H1 (cell line): ENCODE measurements at regions not wholly inside any gene's neighbourhood (a gene's known extent, or its start where the extent isn't known, plus 50 kb on each side); places are given as distances from the start of the nearest gene placed in this dataset.

Experiments used
- CTCF ChIA-PET: fragments of 300-600 bp; sonication (Branson Sonifier 250); formaldehyde crosslinking; loops from one replicate; lab custom pipeline; 2021; ENCODE audit not compliant: partially characterized antibody; lab: Charles Lee
- POLR2A ChIA-PET: fragments of 300-600 bp; sonication (Branson Sonifier 250); formaldehyde crosslinking; loops from one replicate; lab custom pipeline; 2021; ENCODE audit warnings: inconsistent platforms; ENCODE audit not compliant: partially characterized antibody; lab: Charles Lee
- DNase-seq, 2 experiments: peaks; one replicate each; pipeline versions ENCODE4 v3.0.0 to v3.0.0-alpha.2; 2010 to 2022; ENCODE audit warnings: low spot score in 2 of 2, low read depth in 1 of 2, mixed read lengths in 1 of 2
- FAIRE-seq: peaks from 2 replicates; lab custom pipeline; 2011; peaks lifted over from hg19 to GRCh38; lab: Jason Lieb, UNC
- H2AFZ ChIP-seq: 2 replicates; pipeline ENCODE4 v1.8.1; 2012; ENCODE audit warnings: low read length, inconsistent platforms
- H2AK5ac ChIP-seq: 2 replicates; pipeline ENCODE4 v1.6.1; 2013; ENCODE audit warnings: low read depth, low read length
- H2BK120ac ChIP-seq: replicated peaks from 2 replicates; pipeline ENCODE3; 2013; ENCODE audit warnings: low read depth, low read length, inconsistent platforms
- H2BK12ac ChIP-seq: 2 replicates; pipeline ENCODE4 v1.6.1; 2013; ENCODE audit warnings: low read depth, low read length
- H2BK15ac ChIP-seq: 2 replicates; pipeline ENCODE4 v1.6.1; 2013; ENCODE audit warnings: low read length
- H2BK20ac ChIP-seq: 2 replicates; pipeline ENCODE4 v1.6.1; 2013; ENCODE audit warnings: low read length
- H2BK5ac ChIP-seq: 2 replicates; pipeline ENCODE4 v1.6.1; 2013; ENCODE audit warnings: low read depth, low read length
- H3K14ac ChIP-seq: 2 replicates; pipeline ENCODE4 v1.6.1; 2013; ENCODE audit warnings: inconsistent platforms; ENCODE audit not compliant: insufficient read length
- H3K18ac ChIP-seq: 2 replicates; pipeline ENCODE4 v1.6.1; 2013; ENCODE audit warnings: low read length; ENCODE audit errors: extremely low read depth
- H3K23ac ChIP-seq: 2 replicates; pipeline ENCODE4 v1.6.1; 2013; ENCODE audit warnings: inconsistent platforms; ENCODE audit not compliant: insufficient read length
- H3K23me2 ChIP-seq: 2 replicates; pipeline ENCODE4 v1.6.1; 2013; ENCODE audit warnings: low read depth, low read length
- H3K27ac ChIP-seq: 2 replicates; pipeline ENCODE4 v1.6.1; 2011; ENCODE audit warnings: low read depth, low read length, inconsistent platforms
- H3K27me3 ChIP-seq, 4 experiments: replicated peaks in 1 of 4; 1 replicate in 1 of 4; 2 replicates in 3 of 4; pipeline versions ENCODE4 v1.6.1 to v1.8.1; 2011 to 2013; ENCODE audit warnings: low read length in 3 of 4, mild to moderate bottlenecking in 3 of 4, inconsistent platforms in 2 of 4, mixed read lengths in 2 of 4, moderate library complexity in 1 of 4; ENCODE audit not compliant: control insufficient read depth in 3 of 4, insufficient read depth in 3 of 4; ENCODE audit errors: extremely low read depth in 1 of 4
- H3K36me3 ChIP-seq, 4 experiments: 2 replicates each; pipeline versions ENCODE4 v1.6.1 to v1.8.1; 2011 to 2013; ENCODE audit warnings: mild to moderate bottlenecking in 4 of 4, low read length in 3 of 4, moderate library complexity in 2 of 4, control low read depth in 1 of 4, inconsistent platforms in 1 of 4; ENCODE audit not compliant: insufficient read depth in 4 of 4, control insufficient read depth in 2 of 4
- H3K4ac ChIP-seq: replicated peaks from 2 replicates; pipeline ENCODE3; 2013; ENCODE audit warnings: low read length, low read depth, mixed read lengths, inconsistent platforms; ENCODE audit not compliant: insufficient read length
- H3K4me1 ChIP-seq, 4 experiments: replicated peaks in 1 of 4; 1 replicate in 1 of 4; 2 replicates in 3 of 4; pipeline versions ENCODE4 v1.6.1 to v1.8.1; 2011 to 2013; ENCODE audit warnings: low read length in 3 of 4, inconsistent platforms in 2 of 4, mixed read lengths in 1 of 4; ENCODE audit not compliant: insufficient read depth in 4 of 4, control insufficient read depth in 3 of 4
- H3K4me2 ChIP-seq, 2 experiments: 2 replicates each; pipeline versions ENCODE4 v1.6.1 to v1.8.1; 2011 to 2013; ENCODE audit warnings: low read depth in 2 of 2, low read length in 2 of 2, control low read depth in 1 of 2, inconsistent platforms in 1 of 2, mild to moderate bottlenecking in 1 of 2; ENCODE audit not compliant: insufficient read depth in 1 of 2
- H3K4me3 ChIP-seq, 4 experiments: fragments of 200-600, 300-600 bp in 1 of 4; sonication (generic), shearing (Covaris generic), sonication (Bioruptor Twin) in 1 of 4; 2 replicates each; pipeline versions ENCODE4 v1.5.1 to v1.8.1; 2011 to 2016; ENCODE audit warnings: low read length in 4 of 4, low read depth in 3 of 4, control low read depth in 2 of 4, inconsistent platforms in 2 of 4, mild to moderate bottlenecking in 2 of 4, mixed read lengths in 1 of 4, moderate library complexity in 1 of 4; ENCODE audit not compliant: insufficient read depth in 2 of 4; ENCODE audit errors: extremely low read depth in 1 of 4
- H3K56ac ChIP-seq: replicated peaks from 2 replicates; pipeline ENCODE3; 2013; ENCODE audit warnings: low read depth, mild to moderate bottlenecking, mixed read lengths, low read length, inconsistent platforms; ENCODE audit not compliant: insufficient read length
- H3K79me1 ChIP-seq: 2 replicates; pipeline ENCODE4 v1.6.1; 2013; ENCODE audit warnings: low read depth, low read length, control low read depth
- H3K79me2 ChIP-seq, 2 experiments: 2 replicates each; pipeline versions ENCODE4 v1.6.1 to v1.8.1; 2012 to 2013; ENCODE audit warnings: low read length in 2 of 2, mild to moderate bottlenecking in 2 of 2, inconsistent platforms in 1 of 2; ENCODE audit not compliant: insufficient read depth in 2 of 2, control insufficient read depth in 1 of 2
- H3K9ac ChIP-seq, 4 experiments: replicated peaks in 1 of 4; 1 replicate in 1 of 4; 2 replicates in 3 of 4; pipeline versions ENCODE4 v1.6.1 to v1.8.1; 2011 to 2013; ENCODE audit warnings: low read depth in 3 of 4, low read length in 3 of 4, control low read depth in 2 of 4, mild to moderate bottlenecking in 2 of 4, moderate library complexity in 2 of 4, inconsistent platforms in 1 of 4; ENCODE audit errors: extremely low read depth in 1 of 4
- H3K9me3 ChIP-seq, 2 experiments: 2 replicates each; pipeline versions ENCODE4 v1.6.1 to v1.8.1; 2012 to 2013; ENCODE audit warnings: mild to moderate bottlenecking in 2 of 2, moderate library complexity in 2 of 2, control low read depth in 1 of 2, inconsistent platforms in 1 of 2, low read depth in 1 of 2, low read length in 1 of 2, mixed read lengths in 1 of 2; ENCODE audit not compliant: insufficient read depth in 2 of 2
- H4K20me1 ChIP-seq, 2 experiments: replicated peaks in 1 of 2; 2 replicates each; pipeline versions ENCODE3 to v1.8.1; 2011 to 2013; ENCODE audit warnings: inconsistent platforms in 2 of 2, low read length in 2 of 2, mild to moderate bottlenecking in 1 of 2; ENCODE audit not compliant: insufficient read depth in 2 of 2, control insufficient read depth in 1 of 2
- H4K5ac ChIP-seq: 2 replicates; pipeline ENCODE4 v1.6.1; 2013; ENCODE audit warnings: low read length, low read depth, mixed read lengths, inconsistent platforms; ENCODE audit not compliant: insufficient read length
- H4K8ac ChIP-seq: 2 replicates; pipeline ENCODE4 v1.8.0; 2013; ENCODE audit warnings: mild to moderate bottlenecking, moderate library complexity, low read length, inconsistent platforms; ENCODE audit not compliant: insufficient read depth; ENCODE audit errors: extremely low read depth
- H4K91ac ChIP-seq: replicated peaks from 2 replicates; pipeline ENCODE3; 2013; ENCODE audit warnings: low read length, mixed read lengths, inconsistent platforms; ENCODE audit not compliant: insufficient read length
- BACH1 ChIP-seq: IDR thresholded peaks from 2 replicates; pipeline ENCODE4 v1.6.1; 2012; ENCODE audit warnings: low read length, improper control_type of control experiment
- E2F6 ChIP-seq: IDR thresholded peaks from 2 replicates; pipeline ENCODE4 v1.6.1; 2012; ENCODE audit warnings: inconsistent platforms
- NANOG ChIP-seq: IDR thresholded peaks from 2 replicates; pipeline ENCODE4 v1.6.1; 2011; ENCODE audit warnings: low read length, low read depth, mild to moderate bottlenecking, inconsistent platforms; ENCODE audit not compliant: insufficient read depth, poor library complexity, severe bottlenecking
- WGBS, 2 experiments: shearing (Covaris generic) in 1 of 2; methylation state at CpG; one replicate each; pipeline versions ENCODE4 v1.1.6 to v1.1.7; 2013 to 2015; ENCODE audit warnings: low lambda C conversion rate in 2 of 2, mixed read lengths in 2 of 2, inconsistent platforms in 1 of 2, low coverage in 1 of 2, missing lambda C conversion rate in 1 of 2; ENCODE audit not compliant: insufficient replicate concordance in 2 of 2, insufficient coverage in 1 of 2, insufficient read length in 1 of 2; ENCODE audit errors: extremely low coverage in 1 of 2, missing lambda C conversion rate in 1 of 2; 5-methylcytosine and 5-hydroxymethylcytosine counted together

- Histone ChIP-seq H3K4me1 (no peaks in the 10 kb centered on the region), H4K91ac (no peak overlapping the region), H3K56ac (no peak overlapping the region), H2BK120ac (no peak overlapping the region), H3K4me3 (no peak overlapping the region), H3K14ac (no peak overlapping the region), H2BK15ac (no peak overlapping the region), H3K9me3 (no peaks in the 10 kb centered on the region), H2BK12ac (no peak overlapping the region), H3K18ac (no peak overlapping the region), H4K20me1 (no peaks in the 10 kb centered on the region), H3K36me3 (no peaks in the 10 kb centered on the region), H3K23me2 (no peaks in the 10 kb centered on the region), H4K5ac (no peak overlapping the region), H3K27me3 (no peaks in the 10 kb centered on the region), H3K4ac (no peak overlapping the region), H3K9ac (no peak overlapping the region), H2BK5ac (no peak overlapping the region), H3K23ac (no peak overlapping the region), H3K79me1 (no peaks in the 10 kb centered on the region), H4K8ac (no peak overlapping the region), H2AFZ (no peak overlapping the region), H3K27ac (no peak overlapping the region), H3K4me2 (no peak overlapping the region), H2AK5ac (no peak overlapping the region), H3K79me2 (no peaks in the 10 kb centered on the region), H2BK20ac (no peak overlapping the region)
- WGBS, 2 experiments, result 94% methylated on average over 3 of the region's 3 CpGs; no CpG with 5 or more reads in 1 of the 2 experiments
- POLR2A ChIA-PET, result no interaction called here
- no peak for FAIRE-seq
- DNase-seq, result no peak
- CTCF ChIA-PET, result interaction anchor here (0.5 to 1.5 kb wide), 2 partner anchors 16 to 17 kb away, joined by 3 to 4 read pairs; no protein-coding TSS in a partner anchor
- TF ChIP-seq NANOG (no peak), BACH1 (peak; percentile 33; the same call in 1 of the 2 replicates), E2F6 (no peak)
Measured at GRCh38 chr9:116002624-116003023, 151.0 kb upstream of the PAPPA start.
